Tibial artery (tissue), 4 donors: ENCODE measurements at regions not wholly inside any gene's neighbourhood (a gene's known extent, or its start where the extent isn't known, plus 50 kb on each side); places are given as distances from the start of the nearest gene placed in this dataset.

Experiments
- DNase-seq, 2 donors: peaks; one replicate each; pipeline ENCODE4 v3.0.0-alpha.2; 2019
- H3K27ac ChIP-seq, 2 donors: fragments of 200-600 bp; sonication (generic) in 1 of 2; 1 replicate in 1 of 2; 2 replicates in 1 of 2; pipeline ENCODE4 v1.5.1; 2018 to 2019; ENCODE audit warnings: mild to moderate bottlenecking in 1 of 2
- H3K27me3 ChIP-seq, 2 donors: fragments of 200-600 bp; sonication (generic) in 1 of 2; one replicate each; pipeline versions ENCODE4 v1.5.1 to v1.6.0; 2016 to 2019
- H3K36me3 ChIP-seq, 3 donors: fragments of 200-600 bp; sonication (generic) in 2 of 3; one replicate each; pipeline ENCODE4 v1.5.1; 2016 to 2019; ENCODE audit warnings: mild to moderate bottlenecking in 2 of 3
- H3K4me1 ChIP-seq, 4 donors: fragments of 200-600 bp; sonication (generic) in 2 of 4; 1 replicate in 3 of 4; 2 replicates in 1 of 4; pipeline ENCODE4 v1.5.1; 2016 to 2019
- H3K4me3 ChIP-seq, 2 donors: fragments of 200-600 bp; sonication (generic) in 1 of 2; 1 replicate in 1 of 2; 2 replicates in 1 of 2; pipeline ENCODE4 v1.5.1; 2018 to 2019; ENCODE audit warnings: mild to moderate bottlenecking in 2 of 2
- H3K9me3 ChIP-seq, 3 donors: fragments of 200-600 bp; sonication (generic) in 1 of 3; one replicate each; pipeline ENCODE4 v1.5.1; 2016 to 2019
- CTCF ChIP-seq, 2 experiments: fragments of 200-600 bp in 1 of 2; fragments of 450-650 bp in 1 of 2; IDR thresholded peaks; one replicate each; pipeline ENCODE4 v1.5.1; 2017 to 2019; ENCODE audit warnings: antibody characterized with exemption in 2 of 2, mild to moderate bottlenecking in 1 of 2, moderate library complexity in 1 of 2
- intact Hi-C: fragments of 100-400 bp; cut with DNase I; formaldehyde crosslinking; loops from one replicate; pipeline ENCODE4 v1.15.0; 2023; ENCODE audit warnings: low total_unique reads

- no peak for TF ChIP-seq CTCF (IDR thresholded peaks at IDR 0.05)
- Histone ChIP-seq H3K4me3 (peak overlapping the region; percentile 18 to 21), H3K27ac (peak overlapping the region; percentile 75 to 83)
These were observed 91.4 kb downstream of the THBS2 start for GRCh38 chr6:169162249-169162648.

GRCh38 chr6:169161572-169162167 lies 92.0 kb downstream of the THBS2 start:
- intact Hi-C loops, result loop anchor here (10.0 kb wide), 1 partner anchor 87 kb away; no protein-coding TSS in a partner anchor
- H3K4me3 ChIP-seq, result peak overlapping the region; percentile 18 to 21
- TF ChIP-seq CTCF (IDR thresholded peaks at IDR 0.05), result no peak
- no peaks in the 10 kb centered on the region for H3K27me3 ChIP-seq
- H3K27ac ChIP-seq, result peak overlapping the region; percentile 75 to 83
- H3K4me1 ChIP-seq, result peaks cover 0 to 81% (median 42%) of the 10 kb centered on the region in 4 donors
- no peaks in the 10 kb centered on the region for H3K9me3 ChIP-seq
- H3K36me3 ChIP-seq, result no peaks in the 10 kb centered on the region
- peak in 1 of 2 donors; percentile 70 for DNase-seq

More at GRCh38 chr6:169162249-169162648, 91.4 kb downstream of the THBS2 start:
- Histone ChIP-seq H3K9me3 (no peaks in the 10 kb centered on the region), H3K36me3 (no peaks in the 10 kb centered on the region), H3K4me1 (peaks cover 0 to 83% (median 42%) of the 10 kb centered on the region in 4 donors), H3K27me3 (no peaks in the 10 kb centered on the region)
- DNase-seq, result peak in 1 of 2 donors; percentile 66
- intact Hi-C loops, result loop anchor here (10.0 kb wide), 1 partner anchor 87 kb away; no protein-coding TSS in a partner anchor

- H3K36me3 ChIP-seq, result no peaks in the 10 kb centered on the region
- H3K9me3 ChIP-seq, result no peaks in the 10 kb centered on the region
- no peaks in the 10 kb centered on the region for H3K27me3 ChIP-seq
- intact Hi-C loops, result loop anchor here (10.0 kb wide), 1 partner anchor 86 kb away; no protein-coding TSS in a partner anchor
- H3K4me1 ChIP-seq, result peaks cover 0 to 74% (median 39%) of the 10 kb centered on the region in 4 donors
- TF ChIP-seq CTCF (IDR thresholded peaks at IDR 0.05), result no peak
- H3K4me3 ChIP-seq, result no peak overlapping the region
- DNase-seq, result peak in 1 of 2 donors; percentile 65
- H3K27ac ChIP-seq, result peak overlapping the region; percentile 75 to 83
These were observed 92.6 kb downstream of the THBS2 start for GRCh38 chr6:169160855-169161560.

- no peak overlapping the region for H3K27ac ChIP-seq
- H3K36me3 ChIP-seq, result no peaks in the 10 kb centered on the region
- H3K27me3 ChIP-seq, result no peaks in the 10 kb centered on the region
- no peak for TF ChIP-seq CTCF (IDR thresholded peaks at IDR 0.05)
- no peak overlapping the region for H3K4me3 ChIP-seq
- H3K4me1 ChIP-seq, result peaks cover 0 to 67% (median 35%) of the 10 kb centered on the region in 4 donors
- H3K9me3 ChIP-seq, result no peaks in the 10 kb centered on the region
- intact Hi-C loops, result loop anchor here (10.0 kb wide), 1 partner anchor 85 kb away; no protein-coding TSS in a partner anchor
- DNase-seq, result peak in 1 of 2 donors; percentile 70
These were observed 93.4 kb downstream of the THBS2 start for GRCh38 chr6:169160091-169160854.

GRCh38 chr6:169159331-169159730 lies 94.3 kb downstream of the THBS2 start:
- H3K27me3 ChIP-seq, result no peaks in the 10 kb centered on the region
- H3K36me3 ChIP-seq, result no peaks in the 10 kb centered on the region
- no peaks in the 10 kb centered on the region for H3K9me3 ChIP-seq
- H3K4me3 ChIP-seq, result no peak overlapping the region
- intact Hi-C loops, result no loop called here
- H3K27ac ChIP-seq, result peak overlapping the region; percentile 60 to 66
- peak in 1 of 2 donors; percentile 67 for DNase-seq
- peaks cover 0 to 59% (median 33%) of the 10 kb centered on the region in 4 donors for H3K4me1 ChIP-seq
- no peak for TF ChIP-seq CTCF (IDR thresholded peaks at IDR 0.05)
